ENCODE measurements at regions not wholly inside any gene's neighbourhood (a gene's known extent, or its start where the extent isn't known, plus 50 kb on each side); places are given as distances from the start of the nearest gene placed in this dataset.

- TF ChIP-seq CTCF (IDR thresholded peaks at IDR 0.05) = no peak
- TF ChIP-seq POLR2A (IDR thresholded peaks at IDR 0.05) = no peak
Measured at GRCh38 chr4:129481107-129481506, 385.2 kb downstream of the C4orf33 start.
